Natural killer cell treated with Interleukin-12 subunit alpha and Interleukin-12 subunit beta and Interleukin-15 and Interleukin-18, amount 100 ng/mL, for 72 hours (primary cell): ENCODE measurements at regions not wholly inside any gene's neighbourhood (a gene's known extent, or its start where the extent isn't known, plus 50 kb on each side); places are given as distances from the start of the nearest gene placed in this dataset.

Experiments used
- ATAC-seq, 2 donors: fragments of 150-1000 bp; cut with Tn5 transposase in 1 of 2; sonication (Bioruptor Pico), chemical (Tn5 transposase) in 1 of 2; 2 replicates each; pipeline ENCODE4 v1.10.0; 2021
- DNase-seq: peaks from one replicate; pipeline ENCODE4 v3.0.0; 2022; ENCODE audit warnings: low spot score
- H3K27ac Mint-ChIP-seq, 2 donors: 1 replicate in 1 of 2; 2 replicates in 1 of 2; pipeline ENCODE4 v1.8.0; 2022; ENCODE audit warnings: mixed read lengths in 2 of 2, mild to moderate bottlenecking in 1 of 2, moderate library complexity in 1 of 2
- H3K27me3 Mint-ChIP-seq, 2 donors: 1 replicate in 1 of 2; 2 replicates in 1 of 2; pipeline ENCODE4 v1.8.0; 2022; ENCODE audit warnings: mixed read lengths in 2 of 2
- H3K36me3 Mint-ChIP-seq: one replicate; pipeline ENCODE4 v1.8.0; 2022; ENCODE audit warnings: mixed read lengths
- H3K4me1 Mint-ChIP-seq, 2 donors: 1 replicate in 1 of 2; 2 replicates in 1 of 2; pipeline ENCODE4 v1.8.0; 2022; ENCODE audit warnings: low read depth in 2 of 2, mixed read lengths in 2 of 2, mild to moderate bottlenecking in 1 of 2
- H3K4me3 Mint-ChIP-seq: one replicate; pipeline ENCODE4 v1.8.0; 2022; ENCODE audit warnings: mixed read lengths
- H3K9me3 Mint-ChIP-seq: 2 replicates; pipeline ENCODE4 v1.8.0; 2022; ENCODE audit warnings: mixed read lengths

DNA sequence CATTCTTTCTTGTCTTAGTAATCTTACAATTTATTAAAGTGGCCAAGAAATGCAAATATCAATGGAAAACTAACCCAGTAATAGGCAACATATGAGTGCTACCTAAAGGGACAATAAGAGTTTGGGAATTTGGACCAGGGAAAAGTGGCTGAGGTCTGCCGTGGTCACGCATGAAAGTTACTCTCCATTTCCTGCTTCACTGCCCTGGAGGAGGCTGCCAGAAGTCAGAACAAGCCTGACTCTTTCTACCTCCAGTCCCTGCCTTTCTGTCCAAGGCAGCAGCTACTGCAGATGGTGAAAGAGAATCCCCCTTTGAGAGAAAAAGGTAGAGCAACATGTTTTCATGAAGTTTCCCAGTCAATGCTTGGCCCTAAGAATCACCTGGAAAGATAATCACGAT lies 201.1 kb upstream of the ARGLU1 start:
- no peak for DNase-seq
- Mint-ChIP-seq H3K36me3 (no peaks in the 10 kb centered on the region), H3K4me1 (no peaks in the 10 kb centered on the region), H3K4me3 (no peak overlapping the region), H3K27me3 (no peaks in the 10 kb centered on the region), H3K9me3 (peaks cover 14% of the 10 kb centered on the region), H3K27ac (no peak overlapping the region)
- ATAC-seq: no peak

DNA sequence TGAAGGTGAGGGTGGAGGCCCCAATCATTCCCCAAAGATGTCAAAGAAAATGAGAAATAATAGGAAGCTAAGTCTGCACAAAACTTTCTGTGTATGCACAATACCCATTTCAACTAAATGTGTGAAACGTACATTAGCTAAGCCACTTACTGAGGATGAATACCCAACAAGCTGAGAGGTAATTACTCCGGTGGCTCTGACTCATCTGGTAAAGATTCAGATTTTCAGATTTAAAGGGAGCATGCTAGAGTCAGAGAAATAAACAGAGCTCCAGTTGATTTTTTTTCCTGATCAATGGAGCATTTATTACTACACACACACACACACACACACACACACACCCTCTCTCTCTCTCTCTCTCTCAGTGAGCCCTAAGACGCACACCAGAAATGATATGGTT lies 194.8 kb upstream of the ARGLU1 start:
- Mint-ChIP-seq H3K36me3 (no peaks in the 10 kb centered on the region), H3K9me3 (peaks cover 16% of the 10 kb centered on the region), H3K4me1 (no peaks in the 10 kb centered on the region), H3K27me3 (no peaks in the 10 kb centered on the region), H3K4me3 (no peak overlapping the region), H3K27ac (no peak overlapping the region)
- no peak for DNase-seq
- ATAC-seq: no peak

DNA sequence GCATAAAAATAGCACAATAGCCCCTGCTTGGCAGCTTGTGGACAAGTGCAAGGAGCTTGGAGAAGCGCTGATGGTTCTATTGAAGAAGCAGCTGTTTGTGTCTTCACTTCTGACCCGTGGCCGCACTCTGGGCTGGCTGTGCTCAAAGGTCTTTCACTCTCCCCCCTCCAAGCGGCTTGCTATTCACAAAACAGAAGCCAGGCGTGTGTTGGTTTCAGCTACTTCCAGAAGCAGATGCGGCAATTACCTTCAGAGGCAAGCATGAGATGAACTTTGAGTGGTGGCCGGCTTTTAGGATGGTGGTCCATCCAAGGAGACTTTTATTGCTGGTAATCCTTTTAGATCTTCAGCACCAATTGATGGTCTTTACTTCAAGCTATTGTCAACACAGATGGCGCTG lies 188.5 kb upstream of the ARGLU1 start:
- Mint-ChIP-seq H3K27ac (no peak overlapping the region), H3K27me3 (peaks cover 0 to 4% of the 10 kb centered on the region in 2 donors), H3K4me1 (no peaks in the 10 kb centered on the region), H3K36me3 (no peaks in the 10 kb centered on the region), H3K9me3 (peaks cover 4% of the 10 kb centered on the region), H3K4me3 (no peak overlapping the region)
- no peak for ATAC-seq
- DNase-seq: no peak

DNA sequence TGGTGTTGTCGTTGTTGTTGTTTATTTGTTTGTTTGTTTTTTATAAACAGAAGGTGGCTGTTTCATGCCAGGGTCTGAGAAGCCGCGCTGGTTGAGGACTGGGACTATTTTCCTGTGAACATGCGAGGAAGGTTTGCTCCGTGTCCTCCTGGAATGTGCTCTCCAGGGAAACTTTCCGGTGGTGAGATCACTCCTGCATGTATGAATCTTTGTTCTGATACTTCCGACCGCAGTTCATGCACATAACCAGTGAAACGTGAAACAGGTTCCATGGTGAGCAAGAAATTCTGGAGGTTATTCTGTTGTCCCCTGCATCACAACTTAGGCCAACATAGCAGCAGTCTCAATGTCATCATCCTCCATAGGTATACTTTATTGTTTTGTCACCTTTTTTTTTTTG lies 187.6 kb upstream of the ARGLU1 start:
- peaks cover 4% of the 10 kb centered on the region for H3K9me3 Mint-ChIP-seq
- no peaks in the 10 kb centered on the region for H3K36me3 Mint-ChIP-seq
- no peaks in the 10 kb centered on the region for H3K4me1 Mint-ChIP-seq
- H3K4me3 Mint-ChIP-seq: no peak overlapping the region
- peaks cover 0 to 4% of the 10 kb centered on the region in 2 donors for H3K27me3 Mint-ChIP-seq
- ATAC-seq: no peak
- DNase-seq: no peak
- no peak overlapping the region for H3K27ac Mint-ChIP-seq

DNA sequence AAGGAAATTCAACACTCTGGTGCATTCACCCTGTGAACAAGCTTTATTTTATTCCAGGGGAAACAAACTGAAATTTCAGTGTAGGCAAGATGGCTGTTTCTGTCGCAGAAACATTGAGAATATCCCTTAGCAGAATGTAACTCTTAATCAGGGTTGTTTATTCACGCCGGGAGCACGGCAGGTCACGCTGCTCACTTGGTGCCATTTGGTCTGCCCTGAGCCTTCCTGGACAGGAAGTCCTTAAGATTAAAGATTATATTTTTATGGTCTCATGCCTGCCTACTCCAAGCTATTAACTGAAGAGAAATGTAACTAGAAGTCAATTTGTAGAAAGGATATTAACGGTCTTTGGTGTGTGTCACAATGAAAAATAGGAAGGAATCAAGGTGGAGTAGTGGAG lies 185.3 kb upstream of the ARGLU1 start:
- Mint-ChIP-seq H3K9me3 (peaks cover 4% of the 10 kb centered on the region), H3K36me3 (no peaks in the 10 kb centered on the region), H3K27ac (no peak overlapping the region), H3K27me3 (peaks cover 0 to 4% of the 10 kb centered on the region in 2 donors), H3K4me1 (no peaks in the 10 kb centered on the region), H3K4me3 (no peak overlapping the region)
- no peak for ATAC-seq
- DNase-seq: no peak

DNA sequence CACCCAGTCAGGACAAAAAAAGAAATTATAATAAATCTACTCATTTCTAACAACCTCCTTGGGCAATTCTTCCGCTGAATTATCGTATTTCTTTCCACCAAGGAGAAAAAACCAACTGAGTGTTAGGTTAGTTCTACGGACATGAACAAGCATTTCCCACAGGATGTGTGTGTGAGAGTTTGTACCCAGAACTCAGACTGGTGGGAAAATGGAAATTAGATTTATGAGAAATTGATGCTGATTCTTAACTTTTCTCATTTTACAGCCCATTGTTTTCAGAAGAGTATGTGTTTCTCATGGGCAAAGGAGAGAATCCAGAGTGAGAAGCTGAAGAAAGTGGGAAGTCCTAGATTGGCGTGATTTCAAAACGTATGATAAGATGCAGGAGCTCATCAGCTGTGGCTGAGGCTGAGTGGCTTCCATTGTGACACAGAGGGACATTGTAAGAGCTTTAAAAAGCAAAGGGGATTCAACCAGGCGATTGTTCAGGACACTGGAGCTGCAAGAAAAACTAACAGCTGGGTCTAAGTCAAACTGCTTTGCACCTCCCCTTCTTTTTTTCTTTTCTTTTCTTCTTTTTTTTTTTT lies 184.7 kb upstream of the ARGLU1 start:
- ATAC-seq (no peak), DNase-seq (no peak)
- Mint-ChIP-seq H3K9me3 (peaks cover 4% of the 10 kb centered on the region), H3K4me1 (no peaks in the 10 kb centered on the region), H3K27me3 (peaks cover 0 to 4% of the 10 kb centered on the region in 2 donors), H3K36me3 (no peaks in the 10 kb centered on the region), H3K27ac (no peak overlapping the region), H3K4me3 (no peak overlapping the region)

DNA sequence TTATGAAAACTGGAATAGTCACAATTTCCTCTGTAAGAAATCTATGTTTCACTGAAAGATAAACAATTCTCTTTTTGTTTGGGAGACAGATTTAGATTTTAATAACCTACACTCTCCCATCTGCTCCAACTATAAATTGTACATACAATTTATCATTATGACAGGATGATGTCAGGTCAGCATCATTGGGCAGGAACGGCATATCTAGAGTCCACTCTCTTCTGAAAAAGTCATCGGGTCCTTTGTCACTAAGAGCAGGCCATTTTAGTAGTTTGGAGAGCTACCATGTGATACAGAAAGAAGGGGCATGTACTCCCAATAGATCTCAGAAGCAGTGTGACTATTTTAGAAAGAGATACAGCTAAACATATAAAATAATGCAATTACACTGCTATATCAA lies 180.8 kb upstream of the ARGLU1 start:
- no peaks in the 10 kb centered on the region for H3K36me3 Mint-ChIP-seq
- ATAC-seq: no peak

DNA sequence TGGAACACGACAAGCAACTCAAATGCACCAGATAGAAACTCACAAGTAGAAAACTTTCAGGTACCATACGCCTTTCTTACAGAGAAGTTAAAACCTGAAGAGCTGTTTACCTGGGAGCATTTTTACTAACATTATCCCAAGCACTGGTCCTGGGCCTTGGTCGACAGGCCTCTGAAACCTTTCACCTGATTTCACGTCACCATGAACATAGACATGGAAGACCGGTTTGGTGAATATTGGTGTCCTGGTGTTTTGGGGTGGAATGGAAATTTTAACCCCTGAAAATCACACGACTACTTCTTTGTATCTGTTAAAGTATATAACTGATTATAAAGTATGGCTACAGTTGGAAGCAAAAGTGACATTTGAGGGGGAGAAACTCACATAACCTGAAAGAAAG lies 176.6 kb upstream of the ARGLU1 start:
- Mint-ChIP-seq H3K36me3 (no peaks in the 10 kb centered on the region), H3K27me3 (no peaks in the 10 kb centered on the region), H3K9me3 (peaks cover 8% of the 10 kb centered on the region), H3K4me1 (no peaks in the 10 kb centered on the region), H3K27ac (no peak overlapping the region), H3K4me3 (no peak overlapping the region)
- DNase-seq: no peak
- no peak for ATAC-seq

More for the DNA sequence above, 180.8 kb upstream of the ARGLU1 start:
- H3K4me3 Mint-ChIP-seq: no peak overlapping the region
- H3K27me3 Mint-ChIP-seq: peaks cover 0 to 4% of the 10 kb centered on the region in 2 donors
- peaks cover 2% of the 10 kb centered on the region for H3K9me3 Mint-ChIP-seq
- DNase-seq: no peak
- H3K27ac Mint-ChIP-seq: no peak overlapping the region
- H3K4me1 Mint-ChIP-seq: no peaks in the 10 kb centered on the region

DNA sequence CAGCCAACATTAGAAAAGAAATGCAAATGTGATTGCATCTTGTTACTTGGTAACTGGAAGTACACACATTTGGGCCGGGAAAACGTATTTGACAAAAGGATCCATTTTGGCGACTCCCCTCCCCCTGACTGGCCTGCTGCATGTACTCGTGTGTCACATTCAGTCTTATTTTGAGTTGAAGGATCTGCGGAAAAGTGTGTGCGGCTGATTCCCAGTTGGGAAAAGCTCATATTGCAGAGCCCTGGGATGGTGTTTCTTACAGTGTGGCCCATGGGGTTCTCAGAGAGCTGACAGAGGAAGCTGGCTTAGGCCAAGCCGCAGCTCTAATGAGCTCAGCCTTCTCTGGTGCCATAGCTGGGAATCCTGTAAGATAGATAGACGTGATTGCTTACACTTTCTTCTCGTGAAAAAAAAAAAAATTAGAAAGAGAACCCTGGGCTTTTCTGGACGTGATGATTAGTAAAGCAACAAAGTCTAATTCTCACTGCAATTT lies 170.3 kb upstream of the ARGLU1 start:
- H3K4me3 Mint-ChIP-seq: no peak overlapping the region
- ATAC-seq: no peak
- H3K36me3 Mint-ChIP-seq: no peaks in the 10 kb centered on the region
- H3K4me1 Mint-ChIP-seq: no peaks in the 10 kb centered on the region
- H3K9me3 Mint-ChIP-seq: peaks cover 6% of the 10 kb centered on the region
- no peaks in the 10 kb centered on the region for H3K27me3 Mint-ChIP-seq
- no peak overlapping the region for H3K27ac Mint-ChIP-seq
- DNase-seq: no peak

DNA sequence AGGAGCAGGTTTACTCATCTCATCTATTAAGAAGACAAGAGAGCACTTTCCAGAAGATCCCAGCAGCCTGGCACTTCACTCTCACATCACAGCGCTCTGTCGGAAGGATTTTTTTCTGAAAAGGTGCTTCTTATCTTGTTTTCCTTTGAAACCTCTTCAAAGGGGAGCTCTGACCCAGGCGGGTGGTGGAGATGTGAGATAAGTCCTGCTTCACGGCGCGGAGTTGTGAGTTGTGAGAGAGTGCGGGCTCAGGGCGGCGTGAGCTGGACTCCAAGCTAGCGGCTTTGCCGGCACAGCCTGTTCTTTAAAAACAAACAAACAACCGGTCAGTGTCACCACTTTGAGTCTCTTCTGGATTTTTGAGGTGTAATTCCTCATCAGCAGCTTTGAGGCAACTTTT lies 169.0 kb upstream of the ARGLU1 start:
- Mint-ChIP-seq H3K27me3 (no peaks in the 10 kb centered on the region), H3K36me3 (no peaks in the 10 kb centered on the region), H3K27ac (no peak overlapping the region), H3K4me3 (no peak overlapping the region), H3K9me3 (peaks cover 11% of the 10 kb centered on the region), H3K4me1 (no peaks in the 10 kb centered on the region)
- DNase-seq (no peak), ATAC-seq (no peak)

DNA sequence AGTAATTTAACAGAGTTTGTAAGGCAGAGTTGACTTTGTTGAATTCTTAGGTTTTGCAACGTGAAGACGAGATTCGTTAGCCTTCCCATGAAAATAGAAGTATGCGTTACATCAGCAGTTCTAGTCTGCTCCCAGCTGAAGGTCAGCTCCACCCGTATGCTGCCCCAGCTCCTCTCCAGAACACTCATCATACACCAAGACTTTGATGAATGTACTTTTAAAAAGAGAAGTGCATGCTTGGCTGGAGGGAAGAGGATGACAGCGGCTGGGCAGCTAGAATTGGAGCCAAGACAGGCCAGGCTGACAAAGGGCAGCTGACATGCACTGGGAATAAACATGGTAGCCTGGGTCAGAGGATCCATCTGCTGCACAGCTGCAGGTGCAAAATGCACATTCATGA lies 166.3 kb upstream of the ARGLU1 start:
- DNase-seq (no peak), ATAC-seq (no peak)
- Mint-ChIP-seq H3K36me3 (no peaks in the 10 kb centered on the region), H3K4me3 (no peak overlapping the region), H3K9me3 (peaks cover 5% of the 10 kb centered on the region), H3K27ac (no peak overlapping the region), H3K27me3 (no peaks in the 10 kb centered on the region), H3K4me1 (no peaks in the 10 kb centered on the region)

DNA sequence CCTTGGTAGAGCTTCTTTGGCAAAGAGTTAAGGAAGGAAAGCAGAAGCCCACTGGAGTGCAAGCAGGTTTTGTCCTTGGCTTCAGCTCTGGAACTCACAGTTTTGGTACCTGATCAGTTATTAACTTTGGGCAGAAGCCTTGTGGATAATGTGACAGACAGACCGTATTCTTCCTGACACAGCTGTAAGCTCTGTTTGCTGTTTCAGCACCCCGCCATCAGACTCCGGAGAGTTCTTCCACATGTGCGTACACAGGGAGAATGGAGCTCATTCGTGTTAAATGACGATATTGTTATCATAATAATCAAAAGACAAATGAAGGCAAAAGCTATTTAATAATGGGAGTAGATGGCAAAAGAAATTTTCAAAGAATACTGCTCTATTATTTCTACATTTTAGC lies 155.1 kb upstream of the ARGLU1 start:
- Mint-ChIP-seq H3K4me1 (no peaks in the 10 kb centered on the region), H3K27ac (no peak overlapping the region)

DNA sequence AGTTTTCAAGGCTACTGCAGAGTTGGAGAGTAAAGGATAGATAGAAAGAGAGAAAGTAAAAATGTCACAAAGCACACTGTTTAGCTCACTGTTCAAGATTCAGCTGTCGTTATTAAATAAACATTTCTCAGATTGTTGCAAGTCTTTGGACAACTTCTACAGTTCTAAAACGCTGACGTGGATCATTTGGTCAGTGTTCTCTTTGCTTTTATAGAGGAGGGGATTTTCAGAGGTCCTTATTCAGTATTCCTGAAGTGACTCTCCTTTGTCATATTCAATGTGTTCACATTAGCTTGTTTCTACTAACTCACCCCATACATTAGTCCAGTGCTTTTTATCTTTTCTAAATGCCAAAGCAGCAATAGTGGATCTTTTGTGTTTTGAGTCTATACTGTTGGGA lies 154.7 kb upstream of the ARGLU1 start:
- Mint-ChIP-seq H3K4me3 (no peak overlapping the region), H3K4me1 (no peaks in the 10 kb centered on the region), H3K9me3 (peaks cover 10% of the 10 kb centered on the region), H3K27ac (no peak overlapping the region), H3K27me3 (no peaks in the 10 kb centered on the region), H3K36me3 (peaks cover 6% of the 10 kb centered on the region)
- DNase-seq (no peak), ATAC-seq (no peak)

More for the DNA sequence above, 155.1 kb upstream of the ARGLU1 start:
- Mint-ChIP-seq H3K36me3 (peaks cover 6% of the 10 kb centered on the region), H3K4me3 (no peak overlapping the region), H3K9me3 (peaks cover 10% of the 10 kb centered on the region), H3K27me3 (no peaks in the 10 kb centered on the region)
- no peak for DNase-seq
- no peak for ATAC-seq

DNA sequence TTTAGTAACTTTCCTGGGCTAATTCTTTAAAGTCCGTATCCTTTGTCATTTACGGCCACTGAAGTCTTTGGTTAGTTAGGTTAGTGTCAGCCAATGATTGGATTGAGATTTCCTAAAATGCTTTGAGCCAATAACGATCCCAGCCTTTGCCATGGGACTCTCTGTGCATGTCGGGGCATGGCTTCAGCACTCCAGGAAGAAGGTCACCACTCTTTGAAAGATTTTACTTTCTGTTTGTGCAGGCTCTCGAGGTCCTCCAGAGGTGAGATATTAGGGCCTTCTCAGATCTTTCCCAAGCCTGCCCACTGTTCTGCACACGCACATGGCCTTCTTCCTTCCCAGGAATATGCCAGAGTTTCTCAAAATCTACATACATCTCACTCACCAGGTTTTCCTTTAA lies 153.7 kb upstream of the ARGLU1 start:
- Mint-ChIP-seq H3K36me3 (peaks cover 6% of the 10 kb centered on the region), H3K4me1 (no peaks in the 10 kb centered on the region), H3K4me3 (no peak overlapping the region), H3K9me3 (peaks cover 14% of the 10 kb centered on the region), H3K27me3 (no peaks in the 10 kb centered on the region), H3K27ac (no peak overlapping the region)
- no peak for DNase-seq
- ATAC-seq: no peak
